Lower leg skin (tissue), 3 donors: ENCODE measurements at regions not wholly inside any gene's neighbourhood (a gene's known extent, or its start where the extent isn't known, plus 50 kb on each side); places are given as distances from the start of the nearest gene placed in this dataset.

Experiments used
- CTCF ChIP-seq, 3 donors: fragments of 450-650 bp; IDR thresholded peaks; one replicate each; pipeline ENCODE4 v1.5.1; 2016; ENCODE audit warnings: antibody characterized with exemption in 3 of 3, mild to moderate bottlenecking in 3 of 3, moderate library complexity in 2 of 3
- POLR2A ChIP-seq, 2 donors: fragments of 450-650 bp; IDR thresholded peaks; one replicate each; pipeline ENCODE4 v1.6.1; 2016 to 2017; ENCODE audit warnings: antibody characterized with exemption in 2 of 2, mild to moderate bottlenecking in 1 of 2, moderate library complexity in 1 of 2

GRCh38 chr9:40927851-40928802 is 200.4 kb downstream of the FOXD4L6 start:
- TF ChIP-seq CTCF (IDR thresholded peaks at IDR 0.05) (no peak), POLR2A (IDR thresholded peaks at IDR 0.05) (no peak)
